Activated CD4-positive, alpha-beta T cell treated with anti-CD3 and anti-CD28 coated beads, Interleukin-2, amount 50 U/mL, for 4 hours (primary cell): ENCODE measurements at regions not wholly inside any gene's neighbourhood (a gene's known extent, or its start where the extent isn't known, plus 50 kb on each side); places are given as distances from the start of the nearest gene placed in this dataset.

Experiments
- DNase-seq, 2 experiments: peaks; one replicate each; pipeline ENCODE4 v3.0.0-alpha.2; 2020

DNA sequence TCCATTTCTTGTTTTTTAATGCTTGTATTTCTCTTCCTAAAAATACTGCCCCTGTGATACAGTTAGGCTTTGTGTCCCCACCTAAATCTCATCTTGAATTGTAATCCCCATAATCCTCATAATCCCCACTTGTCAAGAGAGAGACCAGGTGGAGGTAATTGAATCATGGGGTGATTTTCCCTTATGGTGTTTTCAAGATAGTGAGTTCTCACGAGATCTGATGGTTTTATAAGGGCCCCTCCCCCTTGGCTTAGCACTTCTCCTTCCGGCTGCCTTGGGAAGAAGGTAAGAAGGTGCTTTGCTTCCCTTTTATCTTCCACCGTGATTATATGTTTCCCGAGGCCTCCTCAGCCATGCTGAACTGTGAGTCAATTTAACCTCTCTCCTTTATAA, 227.4 kb downstream of the MAN2A1 start:
- no peak for DNase-seq

GRCh38 chr5:109917966-109918365, 228.2 kb downstream of the MAN2A1 start:
- no peak for DNase-seq

DNA sequence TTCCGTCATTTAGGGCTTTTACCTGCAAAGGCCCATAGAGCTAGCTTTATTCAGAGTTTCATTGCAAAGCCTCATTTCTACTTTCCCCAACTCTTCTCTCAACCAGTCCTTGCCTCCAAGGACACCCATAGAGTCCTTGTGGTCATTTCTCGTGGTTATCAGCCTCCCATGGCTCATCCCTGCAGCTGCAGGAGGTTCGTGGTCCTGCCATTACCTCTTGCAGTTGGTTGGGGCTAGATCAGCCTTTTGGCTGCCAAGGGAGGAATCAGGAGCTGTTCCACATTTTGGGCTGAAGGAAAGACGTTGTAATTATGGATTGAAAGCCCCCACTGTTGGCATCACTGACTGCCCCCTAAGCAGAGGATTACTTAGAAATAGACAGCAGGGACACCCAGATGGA, 231.0 kb downstream of the MAN2A1 start:
- DNase-seq, result no peak

- DNase-seq, result peak; percentile 23 to 24
These were observed 232.1 kb downstream of the MAN2A1 start for GRCh38 chr5:109921735-109922380.

DNA sequence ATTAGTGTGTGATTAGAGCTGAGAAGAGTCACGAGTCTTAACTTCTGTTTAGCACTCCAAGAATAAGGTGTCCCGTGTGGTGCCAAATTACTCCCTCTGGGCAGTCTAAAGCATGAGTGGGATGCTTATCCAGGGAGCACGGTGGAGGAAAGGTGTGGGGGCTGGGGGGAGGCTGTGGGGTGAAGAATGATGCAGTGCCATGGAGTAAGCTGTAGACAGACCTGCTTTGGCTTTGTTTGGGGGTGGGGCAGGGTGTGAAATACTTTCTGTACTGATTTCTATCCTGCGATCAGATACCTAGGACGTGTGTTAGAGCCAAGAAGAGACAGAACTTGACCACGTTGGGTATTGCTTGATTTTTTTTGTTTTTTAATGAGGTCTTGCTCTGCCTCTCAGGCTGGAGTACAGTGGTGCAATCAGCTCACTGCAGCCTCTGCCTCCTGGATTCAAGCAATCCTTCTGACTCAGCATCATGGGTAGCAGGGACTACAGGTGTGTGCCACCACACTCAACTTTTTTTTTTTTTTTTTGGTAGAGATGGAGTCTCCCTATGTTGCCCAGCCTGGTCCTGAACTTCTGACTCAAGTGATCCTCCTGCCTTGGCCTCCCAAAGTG, 232.8 kb downstream of the MAN2A1 start:
- DNase-seq, result no peak

DNA sequence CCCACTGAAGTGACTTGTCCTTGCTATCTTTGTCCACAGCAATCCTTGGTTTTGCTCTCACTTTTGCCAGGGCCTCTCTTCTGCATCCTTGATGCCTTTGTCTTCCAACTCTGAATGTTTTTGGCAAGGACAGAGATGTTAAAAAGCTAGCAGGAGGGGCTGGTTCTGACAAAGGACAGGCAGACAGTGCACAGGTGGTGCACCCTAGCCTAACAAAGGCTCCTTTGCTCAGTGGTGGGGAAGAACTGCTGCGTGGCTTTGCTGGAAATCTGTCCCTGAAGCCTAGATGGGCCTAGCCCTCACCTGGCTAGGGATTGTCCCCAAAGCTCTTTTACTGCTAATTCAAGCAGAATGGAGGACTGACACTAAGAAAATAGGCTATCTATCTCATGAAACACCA, 233.5 kb downstream of the MAN2A1 start:
- no peak for DNase-seq

DNA sequence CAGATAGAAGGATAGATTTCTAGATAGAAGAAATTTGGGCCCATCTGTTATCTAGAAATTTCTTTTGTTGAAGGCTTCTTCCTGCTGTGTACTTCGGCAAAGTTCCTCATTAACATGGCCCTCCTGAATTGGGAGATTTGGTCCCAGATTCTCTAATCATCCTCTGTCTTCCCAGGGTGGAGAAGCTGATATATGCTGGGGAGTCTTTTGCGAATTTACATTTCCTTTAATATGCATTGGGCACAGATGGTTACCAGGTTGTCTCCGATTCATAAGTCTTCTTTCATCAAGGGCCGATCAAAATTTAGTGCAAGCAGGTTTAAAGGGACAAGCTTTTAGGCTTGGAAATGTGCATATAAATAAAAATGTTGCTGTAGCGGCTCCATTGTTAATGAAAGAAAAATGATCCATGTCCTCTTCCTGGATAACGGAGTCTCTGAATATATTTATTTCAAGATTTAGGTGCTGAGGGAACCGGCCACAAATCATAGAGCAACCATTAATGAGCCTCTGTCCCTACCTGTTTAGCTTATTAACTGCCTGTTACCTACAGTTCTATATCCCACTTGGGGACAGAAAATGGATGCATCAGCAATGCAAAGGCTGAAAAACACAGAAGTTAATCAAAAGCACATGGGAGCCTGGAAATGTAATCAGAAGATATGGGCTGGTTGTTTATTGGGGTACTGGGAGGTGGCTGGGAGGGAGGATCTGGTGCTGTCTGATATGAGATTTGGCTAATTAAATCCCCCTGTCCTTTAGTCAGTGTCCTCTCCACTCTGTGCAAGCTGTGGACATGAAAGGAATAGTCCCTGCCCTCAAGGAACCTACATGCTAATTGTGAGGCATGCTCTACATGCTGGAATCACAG, 234.7 kb downstream of the MAN2A1 start:
- no peak for DNase-seq

GRCh38 chr5:109927639-109928038, 237.9 kb downstream of the MAN2A1 start:
- DNase-seq, result no peak

GRCh38 chr5:109928046-109928445, 238.3 kb downstream of the MAN2A1 start:
- no peak for DNase-seq

- no peak for DNase-seq
These were observed 239.1 kb downstream of the MAN2A1 start for GRCh38 chr5:109928811-109929210.

DNA sequence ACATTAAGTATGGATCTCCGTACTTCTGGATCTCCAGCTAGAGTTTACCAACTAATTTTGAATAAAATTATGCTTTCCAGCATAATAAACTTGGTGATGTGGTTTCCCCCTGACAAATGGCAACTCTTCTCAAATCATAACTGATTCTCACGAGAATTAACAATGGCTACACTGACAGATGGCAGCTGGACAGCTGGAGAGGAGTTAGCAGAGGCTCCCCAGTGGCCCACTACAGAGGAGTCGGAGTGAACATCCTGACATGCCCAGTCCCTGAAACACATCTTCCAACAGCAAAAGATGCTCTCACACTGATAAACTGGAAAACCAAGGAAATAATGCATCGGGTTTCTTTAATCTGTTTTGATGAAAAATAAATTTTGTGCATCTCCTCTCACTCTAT, 239.6 kb downstream of the MAN2A1 start:
- no peak for DNase-seq

DNA sequence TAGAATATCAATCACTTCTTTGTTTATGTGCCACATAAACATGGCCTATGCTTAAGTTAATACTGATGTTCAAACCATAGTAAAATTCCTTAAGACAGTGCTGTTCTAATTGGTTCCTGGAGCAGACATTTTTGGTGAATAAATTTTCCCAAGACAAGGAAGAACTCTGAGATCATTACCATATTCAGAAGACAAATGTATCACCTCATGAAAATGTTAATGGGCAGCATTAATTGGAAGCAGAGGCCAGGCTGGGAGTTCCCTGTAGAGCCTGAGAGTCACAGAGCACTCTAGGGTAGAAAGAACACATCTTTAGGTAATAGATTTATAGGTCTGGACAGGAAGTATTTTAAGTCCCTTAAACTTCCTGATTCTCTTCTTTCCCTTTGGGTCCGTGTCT, 240.2 kb downstream of the MAN2A1 start:
- no peak for DNase-seq

DNA sequence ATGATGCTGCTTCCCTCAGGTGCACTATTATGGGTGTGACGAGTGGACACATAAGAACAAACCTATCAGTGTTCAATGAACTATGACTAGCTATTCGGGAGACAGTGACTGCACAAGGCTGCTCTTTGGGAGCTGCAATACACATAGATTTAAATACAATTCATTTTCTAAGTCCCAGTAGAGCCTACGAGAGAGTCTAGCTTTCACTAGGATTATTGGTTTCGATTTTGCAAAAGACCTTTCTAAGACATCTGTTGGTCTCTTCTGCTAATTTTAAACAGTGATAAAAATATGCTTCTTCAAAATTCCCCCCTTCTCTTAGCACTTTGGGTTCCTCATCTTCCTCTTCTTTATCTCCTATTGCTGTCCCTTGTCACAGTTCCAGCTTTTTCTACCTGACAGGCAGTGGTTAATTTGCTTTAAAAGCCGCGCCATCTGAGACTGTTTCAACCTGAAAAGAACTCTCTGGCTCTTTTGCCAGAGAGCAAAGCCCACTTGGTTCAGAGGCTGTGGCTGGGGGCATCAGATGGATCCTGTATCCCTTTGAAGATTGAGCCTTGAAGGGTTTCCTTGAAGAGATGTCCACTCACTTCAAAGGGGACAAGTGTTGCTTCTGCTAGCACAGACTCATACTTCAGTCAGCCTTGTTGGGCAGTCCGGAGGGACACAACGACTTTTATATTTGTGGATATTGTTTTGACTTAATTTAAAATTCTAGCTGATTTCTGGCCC, 241.5 kb downstream of the MAN2A1 start:
- no peak for DNase-seq

GRCh38 chr5:109935833-109936490, 246.2 kb downstream of the MAN2A1 start:
- DNase-seq, result no peak

DNA sequence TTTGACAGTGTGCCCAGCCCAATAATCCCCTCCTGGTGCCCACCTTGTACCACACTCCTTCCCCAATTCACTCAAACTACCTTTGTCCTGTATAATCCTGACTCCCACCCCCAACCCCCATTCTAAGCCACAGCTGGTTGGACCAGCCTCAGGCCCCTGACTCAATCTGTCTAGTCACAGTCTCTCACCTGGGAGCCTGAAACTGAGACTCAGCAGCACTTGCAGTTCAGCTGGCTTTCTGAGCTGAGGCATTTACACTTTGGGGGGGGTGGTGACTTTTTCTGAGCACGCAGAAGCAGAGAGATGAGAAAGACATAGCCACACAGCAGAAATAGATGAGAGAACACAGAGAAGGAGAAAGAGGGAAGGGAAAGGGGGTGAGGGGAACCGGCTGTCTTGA, 247.3 kb downstream of the MAN2A1 start:
- no peak for DNase-seq

GRCh38 chr5:109937951-109938350, 248.2 kb downstream of the MAN2A1 start:
- DNase-seq, result no peak

DNA sequence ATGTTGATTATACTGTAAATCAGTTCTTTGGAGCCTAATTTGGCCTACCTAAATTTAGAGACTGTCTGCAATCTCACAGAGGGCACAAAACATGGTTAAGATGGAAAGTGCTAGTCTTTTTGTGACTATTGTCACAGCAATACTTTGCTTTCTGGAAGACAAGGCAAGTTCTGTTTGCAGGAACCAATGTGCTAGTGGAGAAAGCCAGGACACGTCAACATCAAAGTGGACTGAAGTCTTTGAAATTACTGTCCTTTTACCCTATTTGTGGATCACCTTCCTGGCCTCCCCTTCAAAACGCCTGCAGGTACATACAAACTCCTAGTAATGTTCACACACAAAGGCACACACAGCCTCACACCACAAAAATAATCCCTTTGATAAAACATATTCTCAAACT, 248.7 kb downstream of the MAN2A1 start:
- DNase-seq, result no peak

DNA sequence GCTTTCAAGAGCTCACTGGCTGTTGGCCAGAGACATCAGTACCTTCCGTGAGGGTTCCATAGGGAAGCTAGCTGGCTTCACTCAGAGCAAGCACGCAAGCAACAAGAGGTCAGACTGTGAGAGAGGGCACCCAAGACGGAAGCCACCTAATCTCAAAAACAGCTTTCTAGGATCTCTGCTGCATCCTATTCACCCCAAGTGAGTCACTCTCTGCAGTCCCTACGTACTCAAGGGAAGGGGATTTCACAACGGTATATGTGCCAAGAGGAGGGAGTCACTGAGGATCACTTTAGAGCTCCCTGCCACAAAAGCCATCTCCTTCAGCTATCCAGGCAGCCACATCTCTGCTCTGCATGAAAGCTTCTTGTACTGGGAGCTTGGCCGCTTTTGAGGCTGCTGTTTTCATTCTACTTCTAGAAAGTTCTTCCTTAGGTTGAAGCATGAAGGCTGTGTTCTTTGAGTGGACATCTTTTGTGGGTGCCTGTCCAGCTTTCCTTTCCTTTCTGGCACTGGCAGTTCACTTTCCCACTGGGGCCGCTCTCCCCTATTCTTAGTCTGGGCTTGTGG, 249.5 kb downstream of the MAN2A1 start:
- no peak for DNase-seq

DNA sequence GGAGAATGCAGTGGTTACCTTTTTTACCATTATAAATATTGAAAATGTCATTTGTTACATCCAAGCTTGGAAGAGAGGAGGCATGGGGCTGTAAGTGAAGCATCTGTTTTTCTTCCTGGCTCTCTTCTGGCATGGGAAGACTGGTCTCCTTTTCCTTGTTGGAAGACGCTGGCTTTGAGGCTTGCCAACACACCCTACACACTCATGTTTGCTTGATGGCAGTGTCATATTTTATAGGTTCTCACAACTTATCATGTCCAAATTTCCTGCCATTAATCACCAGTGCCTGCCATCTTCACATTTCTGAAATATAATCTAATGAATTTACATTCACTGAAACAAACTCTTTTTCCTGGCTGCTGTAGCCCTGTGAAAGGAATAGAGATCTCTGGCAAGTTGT, 252.9 kb downstream of the MAN2A1 start:
- DNase-seq, result no peak

DNA sequence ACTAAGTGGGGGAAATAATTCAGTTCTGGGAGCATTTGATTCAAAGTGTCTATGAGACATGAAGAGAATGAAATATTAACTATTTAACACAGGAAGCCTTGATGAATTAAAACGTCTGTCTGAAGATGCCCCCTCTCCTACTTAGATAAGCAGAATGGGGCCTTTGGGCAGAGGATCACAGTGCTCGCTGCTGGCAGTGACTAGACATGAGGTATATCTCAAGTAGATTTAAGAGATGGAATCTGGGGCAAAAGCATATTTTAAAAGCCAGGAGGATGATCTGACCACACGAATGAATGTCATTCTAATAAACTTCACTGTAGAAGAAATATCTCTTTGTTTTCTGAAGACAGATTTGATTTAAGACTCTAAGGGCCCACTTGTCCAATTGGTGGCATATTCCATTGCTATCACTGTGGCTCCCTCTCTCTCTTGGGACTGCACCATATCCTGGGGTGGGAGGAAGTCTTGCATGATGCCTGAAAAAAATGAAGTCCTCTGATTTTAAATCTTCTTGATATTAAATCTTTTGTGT, 254.0 kb downstream of the MAN2A1 start:
- no peak for DNase-seq

DNA sequence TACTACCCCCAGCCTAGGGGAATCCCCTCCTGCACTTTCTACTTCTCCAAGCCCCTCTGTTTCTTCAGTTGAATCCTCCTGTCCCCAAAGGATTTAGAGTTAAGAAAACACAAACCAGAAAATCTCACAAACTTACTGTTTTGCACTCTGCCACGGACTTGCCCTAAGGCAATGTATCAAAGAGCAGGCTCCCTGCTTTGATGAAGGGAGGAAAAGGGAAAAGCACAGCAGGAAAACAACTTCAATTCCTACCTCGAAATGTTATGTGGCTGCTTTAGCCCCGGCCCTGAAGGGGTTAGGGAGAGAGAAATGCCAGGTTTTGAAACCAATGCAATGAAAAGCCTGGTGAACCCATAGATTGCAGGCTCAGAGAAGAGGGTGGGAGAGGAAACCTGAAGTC, 254.7 kb downstream of the MAN2A1 start:
- no peak for DNase-seq

DNA sequence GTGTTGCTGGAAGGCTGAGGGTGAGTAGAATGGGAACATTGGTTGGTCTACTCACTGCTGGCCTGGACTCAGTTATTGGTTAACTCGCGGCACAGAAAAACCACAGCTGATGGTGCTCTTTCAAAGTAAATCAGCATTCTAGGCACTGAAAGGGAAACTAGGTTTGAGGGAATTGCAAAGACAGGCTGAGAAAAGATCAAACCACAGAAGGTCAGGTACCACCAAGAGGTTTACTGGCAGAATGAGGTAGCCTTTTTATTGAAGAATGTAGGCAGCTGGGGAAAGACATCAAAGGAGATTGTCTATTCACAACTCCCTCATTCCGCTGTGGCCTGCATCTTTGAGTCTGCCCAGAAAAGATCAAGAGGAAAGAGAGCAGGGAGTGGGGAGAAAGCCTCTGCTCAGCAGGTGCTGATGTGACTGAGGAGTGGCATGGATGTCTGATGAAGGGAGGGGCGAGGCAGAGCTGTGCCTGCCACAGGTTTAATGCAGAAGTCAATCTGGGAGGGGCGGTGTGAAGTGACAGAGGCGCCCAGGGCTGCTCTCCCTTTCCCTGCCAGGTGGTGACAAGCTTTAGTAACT, 255.5 kb downstream of the MAN2A1 start:
- DNase-seq, result no peak
